ENCODE measurements at regions not wholly inside any gene's neighbourhood (a gene's known extent, or its start where the extent isn't known, plus 50 kb on each side); places are given as distances from the start of the nearest gene placed in this dataset.

- TF ChIP-seq EZH2phosphoT487 (IDR thresholded peaks at IDR 0.05; ENCODE audit: low read depth), result no peak
- TF ChIP-seq, protein P1, sequence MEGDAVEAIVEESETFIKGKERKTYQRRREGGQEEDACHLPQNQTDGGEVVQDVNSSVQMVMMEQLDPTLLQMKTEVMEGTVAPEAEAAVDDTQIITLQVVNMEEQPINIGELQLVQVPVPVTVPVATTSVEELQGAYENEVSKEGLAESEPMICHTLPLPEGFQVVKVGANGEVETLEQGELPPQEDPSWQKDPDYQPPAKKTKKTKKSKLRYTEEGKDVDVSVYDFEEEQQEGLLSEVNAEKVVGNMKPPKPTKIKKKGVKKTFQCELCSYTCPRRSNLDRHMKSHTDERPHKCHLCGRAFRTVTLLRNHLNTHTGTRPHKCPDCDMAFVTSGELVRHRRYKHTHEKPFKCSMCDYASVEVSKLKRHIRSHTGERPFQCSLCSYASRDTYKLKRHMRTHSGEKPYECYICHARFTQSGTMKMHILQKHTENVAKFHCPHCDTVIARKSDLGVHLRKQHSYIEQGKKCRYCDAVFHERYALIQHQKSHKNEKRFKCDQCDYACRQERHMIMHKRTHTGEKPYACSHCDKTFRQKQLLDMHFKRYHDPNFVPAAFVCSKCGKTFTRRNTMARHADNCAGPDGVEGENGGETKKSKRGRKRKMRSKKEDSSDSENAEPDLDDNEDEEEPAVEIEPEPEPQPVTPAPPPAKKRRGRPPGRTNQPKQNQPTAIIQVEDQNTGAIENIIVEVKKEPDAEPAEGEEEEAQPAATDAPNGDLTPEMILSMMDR (IDR thresholded peaks at IDR 0.05; ENCODE audit: low read depth, low read length), result no peak
Measured at GRCh38 chr14:45619831-45620230, 366.8 kb upstream of the MIS18BP1 start.

All from OCI-LY3 (cell line).